Psoas muscle (tissue), 7 donors: ENCODE measurements at regions not wholly inside any gene's neighbourhood (a gene's known extent, or its start where the extent isn't known, plus 50 kb on each side); places are given as distances from the start of the nearest gene placed in this dataset.
A peak's percentile ranks its signal among the peaks of the same experiment; 100 is the strongest.

ENCODE experiments used
- ATAC-seq, 4 donors: fragments of 200-7000 bp; cut with Tn5 transposase; one replicate each; pipeline ENCODE4 v1.9.1; 2020; ENCODE audit warnings: moderate library complexity in 3 of 4, mild to moderate bottlenecking in 2 of 4
- DNase-seq, 2 donors: peaks; one replicate each; pipeline ENCODE4 v3.0.0-alpha.2; 2020
- H3K27ac ChIP-seq: fragments of 200-600 bp; one replicate; pipeline ENCODE4 v1.8.0; 2022
- H3K27me3 ChIP-seq, 3 donors: fragments of 200-600 bp in 1 of 3; one replicate each; pipeline versions ENCODE4 v1.6.1 to v1.8.0; 2013 to 2022; ENCODE audit warnings: low read length in 2 of 3, mild to moderate bottlenecking in 2 of 3, moderate library complexity in 1 of 3; ENCODE audit not compliant: insufficient read depth in 3 of 3
- H3K36me3 ChIP-seq, 2 donors: fragments of 200-600 bp in 1 of 2; one replicate each; pipeline versions ENCODE4 v1.6.1 to v1.8.0; 2013 to 2022; ENCODE audit warnings: low read depth in 1 of 2, mild to moderate bottlenecking in 1 of 2, moderate library complexity in 1 of 2; ENCODE audit not compliant: insufficient read depth in 1 of 2
- H3K4me1 ChIP-seq: fragments of 200-600 bp; one replicate; pipeline ENCODE4 v1.8.0; 2022
- H3K4me3 ChIP-seq: fragments of 200-600 bp; one replicate; pipeline ENCODE4 v1.8.0; 2022; ENCODE audit warnings: mild to moderate bottlenecking
- H3K9me3 ChIP-seq: fragments of 200-600 bp; one replicate; pipeline ENCODE4 v1.8.0; 2022
- CTCF ChIP-seq: fragments of 200-600 bp; IDR thresholded peaks from one replicate; pipeline ENCODE4 v1.8.0; 2022; ENCODE audit warnings: antibody characterized with exemption
- WGBS, 3 donors: extraction: QIAGEN DNeasy Blood & Tissue Kit; methylation state at CpG; one replicate each; pipeline versions ENCODE4 v1.1.6 to v1.1.7; 2013; 5-methylcytosine and 5-hydroxymethylcytosine counted together
- intact Hi-C, 2 donors: fragments of 100-400 bp; cut with DNase I; formaldehyde crosslinking; loops; one replicate each; pipeline versions ENCODE4 v1.11.0 to v1.14.2; 2022
- donor health status: healthy with polysubstance abuse.
- donor health status: DM: no; HTN: no; CAD: no; lungs with moderate emphysema.
- donor health status: Bipolar disorder and iron deficiency.
- donor health status: healthy.
- donor health status: DM: yes; HTN: yes; CAD: no.
- donor health status: DM: no; HTN: no; CAD: no.
- donor health status: DM: yes; HTN: yes; CAD: no.

GRCh38 chr6:27078734-27079357, 168.7 kb upstream of the PRSS16 start:
- intact Hi-C loops = loop anchor here in 1 of 2 donors (2.0 to 10.0 kb wide), 3 partner anchors 124 to 737 kb away; no protein-coding TSS in a partner anchor
- Histone ChIP-seq H3K4me1 (no peaks in the 10 kb centered on the region), H3K27me3 (peaks cover 0 to 12% (median 11%) of the 10 kb centered on the region in 3 donors), H3K27ac (no peak overlapping the region), H3K36me3 (no peaks in the 10 kb centered on the region), H3K9me3 (no peaks in the 10 kb centered on the region), H3K4me3 (peak overlapping the region; percentile 39)
- DNase-seq (no peak), ATAC-seq (peak in 3 of 4 donors; percentile 62 to 90 (median 66))
- peak; percentile 63 for TF ChIP-seq CTCF
- 2 to 3% (median 2%) methylated on average over 9 of the region's 9 CpGs for WGBS, 3 donors

- intact Hi-C loops = loop anchor here in 1 of 2 donors (5.0 kb wide), 1 partner anchor 474 kb away; no protein-coding TSS in a partner anchor
- no peak for TF ChIP-seq CTCF
- no peak for ATAC-seq
Measured at GRCh38 chr6:27081188-27081587, 166.3 kb upstream of the PRSS16 start.

DNA sequence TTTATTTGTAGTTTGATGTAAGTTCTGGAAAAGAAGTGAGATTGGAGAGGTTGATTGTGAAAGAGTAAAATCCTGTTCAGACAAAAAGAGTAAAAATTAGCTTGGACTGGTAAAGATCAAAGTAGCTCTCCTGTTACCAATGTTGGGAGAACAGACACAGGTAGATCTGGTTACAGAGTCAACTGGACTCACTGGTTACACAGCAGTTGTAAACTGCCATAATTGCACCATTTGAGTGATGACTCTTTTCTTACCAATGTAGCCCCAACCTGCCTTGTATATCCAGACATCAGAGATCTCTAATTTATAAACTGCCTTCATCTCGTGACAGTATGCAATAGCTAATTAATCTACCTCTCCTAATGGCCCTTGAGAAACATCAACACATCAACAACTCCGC, 165.6 kb upstream of the PRSS16 start:
- Histone ChIP-seq H3K36me3 (no peaks in the 10 kb centered on the region), H3K27me3 (peaks cover 0 to 12% (median 9%) of the 10 kb centered on the region in 3 donors), H3K27ac (no peak overlapping the region), H3K9me3 (no peaks in the 10 kb centered on the region), H3K4me1 (no peaks in the 10 kb centered on the region), H3K4me3 (no peak overlapping the region)
- DNase-seq (no peak), ATAC-seq (no peak)
- WGBS, 3 donors = 34 to 50% (median 45%) methylated on average over 2 of the region's 2 CpGs
- intact Hi-C loops = loop anchor here in 1 of 2 donors (5.0 kb wide), 1 partner anchor 475 kb away; no protein-coding TSS in a partner anchor
- TF ChIP-seq CTCF = no peak

More at GRCh38 chr6:27081188-27081587, 166.3 kb upstream of the PRSS16 start:
- no peak overlapping the region for H3K4me3 ChIP-seq
- no peak for DNase-seq
- H3K27me3 ChIP-seq = peaks cover 0 to 12% (median 9%) of the 10 kb centered on the region in 3 donors
- H3K4me1 ChIP-seq = no peaks in the 10 kb centered on the region
- no peaks in the 10 kb centered on the region for H3K9me3 ChIP-seq
- no peak overlapping the region for H3K27ac ChIP-seq
- H3K36me3 ChIP-seq = no peaks in the 10 kb centered on the region

DNA sequence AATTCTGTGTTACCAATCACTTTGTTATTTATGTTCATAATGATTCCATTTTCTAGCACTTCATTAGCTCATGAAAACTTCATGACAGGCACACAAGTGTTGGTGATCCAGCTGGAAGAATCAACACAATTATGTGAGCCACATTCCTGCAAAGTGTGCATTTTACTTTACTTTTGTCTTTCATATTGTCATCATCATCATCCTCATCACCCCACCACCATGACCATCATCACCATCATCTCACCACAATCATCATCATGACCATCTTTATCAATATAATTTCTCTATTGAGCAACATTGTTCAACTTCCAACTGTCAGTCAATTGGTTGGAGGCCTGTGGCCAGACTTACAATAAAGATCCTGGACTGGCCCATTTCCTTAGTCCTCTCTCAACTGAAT, 159.4 kb upstream of the PRSS16 start:
- Histone ChIP-seq H3K36me3 (no peaks in the 10 kb centered on the region), H3K27ac (no peak overlapping the region), H3K4me3 (no peak overlapping the region), H3K27me3 (peaks cover 3 to 27% (median 11%) of the 10 kb centered on the region in 3 donors), H3K4me1 (no peaks in the 10 kb centered on the region), H3K9me3 (no peaks in the 10 kb centered on the region)
- intact Hi-C loops = no loop called here
- DNase-seq (no peak), ATAC-seq (no peak)
- TF ChIP-seq CTCF = no peak
